ENCODE measurements at regions not wholly inside any gene's neighbourhood (a gene's known extent, or its start where the extent isn't known, plus 50 kb on each side); places are given as distances from the start of the nearest gene placed in this dataset.

GRCh38 chr14:58978343-58978742 lies 210.1 kb upstream of the DAAM1 start:
- intact Hi-C loops (cut with micrococcal nuclease) = no loop called here
- Histone ChIP-seq H3K27me3 (replicated peaks in 1 of 4; ENCODE audit: control extremely low read depth in 1 of 4, control insufficient read depth in 3 of 4, insufficient read depth in 4 of 4, low read length in 3 of 4) (peaks cover 0 to 3% (median 0%) of the 10 kb centered on the region in 4 experiments), H3K4me3 (ENCODE audit: control extremely low read depth in 1 of 5, extremely low read depth in 1 of 5, insufficient read depth in 1 of 5, low read depth in 2 of 5, low read length in 4 of 5) (no peak overlapping the region), H4K20me1 (ENCODE audit: control insufficient read depth, insufficient read depth, low read length, poor library complexity, severe bottlenecking) (no peaks in the 10 kb centered on the region), H3K27ac (ENCODE audit: low read length in 2 of 2) (no peak overlapping the region), H3K9me3 (ENCODE audit: control extremely low read depth in 1 of 3, control insufficient read depth in 2 of 3, insufficient read depth in 1 of 3, low read length in 2 of 3) (no peaks in the 10 kb centered on the region), H3K36me3 (replicated peaks in 1 of 2; ENCODE audit: control extremely low read depth in 1 of 2, control insufficient read depth in 1 of 2, extremely low read depth in 1 of 2, insufficient read depth in 2 of 2, low read length in 1 of 2) (no peaks in the 10 kb centered on the region), H2AFZ (ENCODE audit: insufficient read depth, low read depth, low read length, poor library complexity, severe bottlenecking) (no peak overlapping the region), H3K9ac (ENCODE audit: low read length) (no peak overlapping the region), H3K79me2 (ENCODE audit: control insufficient read depth, insufficient read depth, low read length) (no peaks in the 10 kb centered on the region), H3K4me2 (replicated peaks; ENCODE audit: low read depth, low read length, poor library complexity, severe bottlenecking) (no peak overlapping the region), H3K4me1 (ENCODE audit: control insufficient read depth in 2 of 2, insufficient read depth in 2 of 2, low read length in 2 of 2) (no peaks in the 10 kb centered on the region)
- Mint-ChIP-seq H3K27ac (no peak overlapping the region), H3K9me3 (ENCODE audit: insufficient read depth) (no peaks in the 10 kb centered on the region), H3K4me3 (no peak overlapping the region), H3K4me1 (no peaks in the 10 kb centered on the region), H3K27me3 (no peaks in the 10 kb centered on the region)
- ATAC-seq (ENCODE audit: low read depth) (no peak), DNase-seq (no peak)
- 92% methylated on average over 2 of the region's 4 CpGs for WGBS (ENCODE audit: insufficient coverage)
- ChIA-PET POLR2A (no interaction called here), CTCF (no interaction called here)
- TF ChIP-seq CTCF (IDR thresholded peaks at IDR 0.05) = no peak
- TF ChIP-seq EZH2 (IDR thresholded peaks at IDR 0.05; ENCODE audit: borderline replicate concordance, insufficient read depth, low read depth, low read length, poor library complexity, severe bottlenecking) = no peak

GRCh38 chr14:58979325-58979724 lies 209.1 kb upstream of the DAAM1 start:
- no peak overlapping the region for H3K27ac Mint-ChIP-seq
- no peaks in the 10 kb centered on the region for H3K79me2 ChIP-seq (ENCODE audit: control insufficient read depth, insufficient read depth, low read length)
- no peaks in the 10 kb centered on the region for H3K9me3 ChIP-seq (ENCODE audit: control extremely low read depth in 1 of 3, control insufficient read depth in 2 of 3, insufficient read depth in 1 of 3, low read length in 2 of 3)
- H3K9me3 Mint-ChIP-seq (ENCODE audit: insufficient read depth) = no peaks in the 10 kb centered on the region
- no peak for TF ChIP-seq CTCF (IDR thresholded peaks at IDR 0.05)
- no peak for TF ChIP-seq EZH2 (IDR thresholded peaks at IDR 0.05; ENCODE audit: borderline replicate concordance, insufficient read depth, low read depth, low read length, poor library complexity, severe bottlenecking)
- H3K27ac ChIP-seq (ENCODE audit: low read length in 2 of 2) = no peak overlapping the region
- intact Hi-C loops (cut with micrococcal nuclease) = no loop called here
- no peak overlapping the region for H2AFZ ChIP-seq (ENCODE audit: insufficient read depth, low read depth, low read length, poor library complexity, severe bottlenecking)
- H3K4me2 ChIP-seq (replicated peaks; ENCODE audit: low read depth, low read length, poor library complexity, severe bottlenecking) = no peak overlapping the region
- no peaks in the 10 kb centered on the region for H4K20me1 ChIP-seq (ENCODE audit: control insufficient read depth, insufficient read depth, low read length, poor library complexity, severe bottlenecking)
- H3K4me3 Mint-ChIP-seq = no peak overlapping the region
- CTCF ChIA-PET = no interaction called here
- no peak for DNase-seq
- no peaks in the 10 kb centered on the region for H3K4me1 ChIP-seq (ENCODE audit: control insufficient read depth in 2 of 2, insufficient read depth in 2 of 2, low read length in 2 of 2)
- H3K4me1 Mint-ChIP-seq = no peaks in the 10 kb centered on the region
- no peaks in the 10 kb centered on the region for H3K36me3 ChIP-seq (replicated peaks in 1 of 2; ENCODE audit: control extremely low read depth in 1 of 2, control insufficient read depth in 1 of 2, extremely low read depth in 1 of 2, insufficient read depth in 2 of 2, low read length in 1 of 2)
- H3K27me3 Mint-ChIP-seq = no peaks in the 10 kb centered on the region
- ATAC-seq (ENCODE audit: low read depth) = no peak
- no peak overlapping the region for H3K4me3 ChIP-seq (ENCODE audit: control extremely low read depth in 1 of 5, extremely low read depth in 1 of 5, insufficient read depth in 1 of 5, low read depth in 2 of 5, low read length in 4 of 5)
- H3K9ac ChIP-seq (ENCODE audit: low read length) = no peak overlapping the region
- WGBS (ENCODE audit: insufficient coverage) = 93% methylated on average over 4 of the region's 6 CpGs
- POLR2A ChIA-PET = no interaction called here
- peaks cover 0 to 3% (median 0%) of the 10 kb centered on the region in 4 experiments for H3K27me3 ChIP-seq (replicated peaks in 1 of 4; ENCODE audit: control extremely low read depth in 1 of 4, control insufficient read depth in 3 of 4, insufficient read depth in 4 of 4, low read length in 3 of 4)

All from B cell (primary cell).